Caco-2 (cell line): ENCODE measurements at regions not wholly inside any gene's neighbourhood (a gene's known extent, or its start where the extent isn't known, plus 50 kb on each side); places are given as distances from the start of the nearest gene placed in this dataset.

ENCODE experiments used
- BruUV-seq: library from RNA; stranded (reverse); fragments of 400-500 nt; replicated peaks from 2 replicates; lab custom pipeline; 2021; lab: Mats Ljungman, UMichigan
- CTCF ChIA-PET: fragments of 300-600 bp; sonication (Branson Sonifier 250); formaldehyde crosslinking; loops from one replicate; lab custom pipeline; 2022; ENCODE audit warnings: antibody characterized with exemption; lab: Charles Lee
- POLR2A ChIA-PET: fragments of 300-600 bp; sonication (Branson Sonifier 250); formaldehyde crosslinking; loops from one replicate; lab custom pipeline; 2022; ENCODE audit warnings: antibody characterized with exemption; lab: Charles Lee
- DNase-seq, 2 experiments: peaks; one replicate each; pipeline versions ENCODE4 v3.0.0 to v3.0.0-alpha.2; 2020 to 2022
- H3K27me3 ChIP-seq: replicated peaks from 2 replicates; pipeline ENCODE4 v1.6.0; 2011; ENCODE audit warnings: low read length; ENCODE audit not compliant: control insufficient read depth, insufficient read depth
- H3K36me3 ChIP-seq: 2 replicates; pipeline ENCODE4 v1.5.1; 2011; ENCODE audit warnings: low read length; ENCODE audit not compliant: control insufficient read depth, insufficient read depth
- H3K4me1 ChIP-seq: fragments of 250-450 bp; sonication (Bioruptor Pico); 2 replicates; pipeline ENCODE4 v1.5.1; 2020; ENCODE audit warnings: mild to moderate bottlenecking
- H3K4me3 ChIP-seq: 2 replicates; pipeline ENCODE4 v1.5.1; 2011; ENCODE audit warnings: low read depth, mild to moderate bottlenecking, control low read depth, low read length
- H3K9me3 ChIP-seq: fragments of 250-450 bp; sonication (Bioruptor Pico); 2 replicates; pipeline ENCODE4 v1.5.1; 2020; ENCODE audit warnings: mild to moderate bottlenecking, moderate library complexity
- H3K27ac Mint-ChIP-seq: one replicate; pipeline ENCODE4 v1.8.0; 2022; ENCODE audit warnings: mixed read lengths; ENCODE audit not compliant: unreplicated experiment
- H3K27me3 Mint-ChIP-seq: one replicate; pipeline ENCODE4 v1.8.0; 2022; ENCODE audit warnings: mixed read lengths; ENCODE audit not compliant: insufficient read depth, unreplicated experiment
- H3K36me3 Mint-ChIP-seq: one replicate; pipeline ENCODE4 v1.8.0; 2022; ENCODE audit warnings: mild to moderate bottlenecking, mixed read lengths; ENCODE audit not compliant: insufficient read depth, unreplicated experiment
- H3K4me1 Mint-ChIP-seq: one replicate; pipeline ENCODE4 v1.8.0; 2022; ENCODE audit warnings: low read depth, mixed read lengths; ENCODE audit not compliant: unreplicated experiment
- H3K4me3 Mint-ChIP-seq: one replicate; pipeline ENCODE4 v1.8.0; 2022; ENCODE audit warnings: mild to moderate bottlenecking, moderate library complexity, mixed read lengths; ENCODE audit not compliant: unreplicated experiment
- H3K9me3 Mint-ChIP-seq: one replicate; pipeline ENCODE4 v1.8.0; 2022; ENCODE audit warnings: mixed read lengths; ENCODE audit not compliant: unreplicated experiment
- intact Hi-C: fragments of 100-400 bp; cut with micrococcal nuclease; formaldehyde crosslinking; loops from one replicate; pipeline ENCODE4 v1.10.0; 2022; ENCODE audit not compliant: unreplicated experiment
- TF ChIP-seq, protein P1 (sequence below), 2 experiments: fragments of 200-600 bp in 1 of 2; IDR thresholded peaks; 1 replicate in 1 of 2; 2 replicates in 1 of 2; pipeline versions ENCODE4 v1.5.1 to v1.8.0; 2011 to 2022; ENCODE audit warnings: antibody characterized with exemption in 1 of 2, control low read depth in 1 of 2, inconsistent platforms in 1 of 2, low read depth in 1 of 2, low read length in 1 of 2, mild to moderate bottlenecking in 1 of 2, moderate library complexity in 1 of 2; ENCODE audit not compliant: insufficient read depth in 1 of 2, severe bottlenecking in 1 of 2, unreplicated experiment in 1 of 2

DNA sequence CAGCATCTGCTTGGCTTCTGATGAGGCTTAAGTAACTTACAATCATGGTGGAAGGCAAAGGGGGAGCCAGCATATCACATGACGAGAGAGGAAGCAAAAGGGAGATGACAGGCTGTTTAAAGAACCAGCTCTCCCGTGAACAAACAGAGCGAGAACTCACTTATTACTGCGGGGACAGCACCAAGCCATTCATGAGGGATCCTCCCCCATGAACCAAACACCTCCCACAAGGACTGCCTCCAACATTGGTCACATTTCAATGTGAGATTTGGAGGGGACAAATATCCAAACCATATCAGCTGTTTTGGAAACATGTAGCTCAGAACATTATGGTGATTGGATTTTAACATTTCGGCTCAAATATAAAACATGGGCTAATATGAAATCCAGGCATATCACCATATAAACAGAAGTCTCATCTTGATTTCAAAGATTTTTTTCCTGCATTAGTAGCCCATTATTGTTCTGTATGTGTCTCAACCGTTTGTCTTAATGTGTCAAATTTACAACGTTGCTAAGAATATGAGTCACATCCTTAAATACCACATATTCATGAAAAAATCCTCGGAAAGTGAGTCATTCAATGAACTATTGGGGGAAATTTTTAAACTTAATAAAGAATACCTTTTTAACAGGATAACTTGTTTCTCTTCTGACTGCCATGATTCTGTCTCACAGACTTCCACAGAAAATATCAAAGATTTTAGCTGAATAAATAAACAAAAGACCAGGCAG is 894.3 kb downstream of the TFAP2A start:
- BruUV-seq: no TSS peak
- H3K9me3 ChIP-seq: no peaks in the 10 kb centered on the region
- no peaks in the 10 kb centered on the region for H3K36me3 ChIP-seq
- Mint-ChIP-seq H3K9me3 (peaks cover 3% of the 10 kb centered on the region), H3K27ac (no peak overlapping the region), H3K4me1 (peaks cover 26% of the 10 kb centered on the region), H3K36me3 (peaks cover 7% of the 10 kb centered on the region), H3K27me3 (no peaks in the 10 kb centered on the region), H3K4me3 (no peak overlapping the region)
- H3K4me1 ChIP-seq: peaks cover 29% of the 10 kb centered on the region
- intact Hi-C loops: no loop called here
- H3K27me3 ChIP-seq: no peaks in the 10 kb centered on the region
- CTCF ChIA-PET: no interaction called here
- TF ChIP-seq, protein P1, sequence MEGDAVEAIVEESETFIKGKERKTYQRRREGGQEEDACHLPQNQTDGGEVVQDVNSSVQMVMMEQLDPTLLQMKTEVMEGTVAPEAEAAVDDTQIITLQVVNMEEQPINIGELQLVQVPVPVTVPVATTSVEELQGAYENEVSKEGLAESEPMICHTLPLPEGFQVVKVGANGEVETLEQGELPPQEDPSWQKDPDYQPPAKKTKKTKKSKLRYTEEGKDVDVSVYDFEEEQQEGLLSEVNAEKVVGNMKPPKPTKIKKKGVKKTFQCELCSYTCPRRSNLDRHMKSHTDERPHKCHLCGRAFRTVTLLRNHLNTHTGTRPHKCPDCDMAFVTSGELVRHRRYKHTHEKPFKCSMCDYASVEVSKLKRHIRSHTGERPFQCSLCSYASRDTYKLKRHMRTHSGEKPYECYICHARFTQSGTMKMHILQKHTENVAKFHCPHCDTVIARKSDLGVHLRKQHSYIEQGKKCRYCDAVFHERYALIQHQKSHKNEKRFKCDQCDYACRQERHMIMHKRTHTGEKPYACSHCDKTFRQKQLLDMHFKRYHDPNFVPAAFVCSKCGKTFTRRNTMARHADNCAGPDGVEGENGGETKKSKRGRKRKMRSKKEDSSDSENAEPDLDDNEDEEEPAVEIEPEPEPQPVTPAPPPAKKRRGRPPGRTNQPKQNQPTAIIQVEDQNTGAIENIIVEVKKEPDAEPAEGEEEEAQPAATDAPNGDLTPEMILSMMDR (IDR thresholded peaks at IDR 0.05; ENCODE audit: insufficient read depth in 1 of 2, low read depth in 1 of 2, low read length in 1 of 2, severe bottlenecking in 1 of 2, unreplicated experiment in 1 of 2): no peak
- H3K4me3 ChIP-seq: no peak overlapping the region
- DNase-seq: no peak
- POLR2A ChIA-PET: no interaction called here

GRCh38 chr6:9518431-9518830 is 896.4 kb downstream of the TFAP2A start:
- H3K4me3 ChIP-seq: no peak overlapping the region
- no peaks in the 10 kb centered on the region for H3K27me3 ChIP-seq
- no peak for DNase-seq
- CTCF ChIA-PET: no interaction called here
- POLR2A ChIA-PET: no interaction called here
- peaks cover 7% of the 10 kb centered on the region for H3K36me3 Mint-ChIP-seq
- H3K27me3 Mint-ChIP-seq: no peaks in the 10 kb centered on the region
- no peaks in the 10 kb centered on the region for H3K9me3 Mint-ChIP-seq
- H3K27ac Mint-ChIP-seq: no peak overlapping the region
- no peaks in the 10 kb centered on the region for H3K9me3 ChIP-seq
- H3K4me1 ChIP-seq: peaks cover 25% of the 10 kb centered on the region
- TF ChIP-seq, protein P1 (IDR thresholded peaks at IDR 0.05; ENCODE audit: insufficient read depth in 1 of 2, low read depth in 1 of 2, low read length in 1 of 2, severe bottlenecking in 1 of 2, unreplicated experiment in 1 of 2): no peak
- no peak overlapping the region for H3K4me3 Mint-ChIP-seq
- H3K4me1 Mint-ChIP-seq: peaks cover 23% of the 10 kb centered on the region
- BruUV-seq: no TSS peak
- intact Hi-C loops: no loop called here
- H3K36me3 ChIP-seq: no peaks in the 10 kb centered on the region

GRCh38 chr6:9517806-9518205 is 897.1 kb downstream of the TFAP2A start:
- Mint-ChIP-seq H3K4me3 (no peak overlapping the region), H3K9me3 (no peaks in the 10 kb centered on the region), H3K27ac (no peak overlapping the region), H3K27me3 (no peaks in the 10 kb centered on the region), H3K4me1 (peaks cover 17% of the 10 kb centered on the region), H3K36me3 (peaks cover 7% of the 10 kb centered on the region)
- no peaks in the 10 kb centered on the region for H3K27me3 ChIP-seq
- no peaks in the 10 kb centered on the region for H3K9me3 ChIP-seq
- BruUV-seq: no TSS peak
- H3K4me1 ChIP-seq: peaks cover 19% of the 10 kb centered on the region
- intact Hi-C loops: no loop called here
- no peaks in the 10 kb centered on the region for H3K36me3 ChIP-seq
- no peak for DNase-seq
- TF ChIP-seq, protein P1 (IDR thresholded peaks at IDR 0.05; ENCODE audit: insufficient read depth in 1 of 2, low read depth in 1 of 2, low read length in 1 of 2, severe bottlenecking in 1 of 2, unreplicated experiment in 1 of 2): no peak
- H3K4me3 ChIP-seq: no peak overlapping the region
- ChIA-PET CTCF (no interaction called here), POLR2A (no interaction called here)
